ENCODE measurements at regions not wholly inside any gene's neighbourhood (a gene's known extent, or its start where the extent isn't known, plus 50 kb on each side); places are given as distances from the start of the nearest gene placed in this dataset.

- in situ Hi-C loops (cut with MboI; ENCODE audit: low sequenced_read_pairs) (no loop called here), dilution Hi-C loops (cut with HindIII; ENCODE audit: low sequenced_read_pairs, unreplicated experiment) (no loop called here), intact Hi-C loops (cut with micrococcal nuclease) (no loop called here)
- Histone ChIP-seq H2AK9ac (replicated peaks; ENCODE audit: low read depth, low read length, poor library complexity) (no peak overlapping the region), H3K27me3 (ENCODE audit: control insufficient read depth, insufficient read depth, low read length) (no peaks in the 10 kb centered on the region), H4K20me1 (ENCODE audit: insufficient read depth, low read length) (no peaks in the 10 kb centered on the region), H4K8ac (ENCODE audit: low read depth in 2 of 2, low read length in 2 of 2) (no peak overlapping the region), H4K5ac (ENCODE audit: low read depth, low read length) (no peak overlapping the region), H3K36me3 (ENCODE audit: control insufficient read depth, insufficient read depth, low read length) (no peaks in the 10 kb centered on the region), H2AK5ac (ENCODE audit: low read depth, low read length) (no peak overlapping the region), H2BK20ac (ENCODE audit: low read depth, low read length) (no peak overlapping the region), H2BK15ac (ENCODE audit: low read depth, low read length) (no peak overlapping the region), H3K79me1 (ENCODE audit: low read depth in 1 of 2, low read length in 2 of 2) (no peaks in the 10 kb centered on the region), H2AFZ (replicated peaks; ENCODE audit: low read length, poor library complexity) (no peak overlapping the region), H3K27ac (ENCODE audit: insufficient read depth, low read length) (no peak overlapping the region), H3K4me1 (ENCODE audit: control insufficient read depth, insufficient read depth, low read length) (no peaks in the 10 kb centered on the region), H4K91ac (ENCODE audit: insufficient read depth, low read depth, low read length) (no peak overlapping the region), H3K14ac (replicated peaks; ENCODE audit: low read depth, low read length) (no peak overlapping the region), H2BK5ac (ENCODE audit: low read depth, low read length, poor library complexity, severe bottlenecking) (no peak overlapping the region), H3K9me1 (ENCODE audit: insufficient read depth, low read length) (no peaks in the 10 kb centered on the region), H3K9ac (ENCODE audit: low read depth, low read length) (no peak overlapping the region), H3K18ac (ENCODE audit: low read depth, low read length) (no peak overlapping the region), H3K4me2 (ENCODE audit: low read depth, low read length) (no peak overlapping the region), H3K4ac (ENCODE audit: low read depth, low read length) (no peak overlapping the region), H3K4me3 (ENCODE audit: insufficient read depth, low read depth, low read length) (no peak overlapping the region), H2BK120ac (ENCODE audit: low read depth, low read length) (no peak overlapping the region), H3K23ac (ENCODE audit: low read depth, low read length) (no peak overlapping the region), H3K56ac (ENCODE audit: extremely low read depth, insufficient read depth, low read length) (no peak overlapping the region), H3K9me3 (ENCODE audit: control insufficient read depth, insufficient read depth, low read length) (no peaks in the 10 kb centered on the region)
- BruUV-seq (replicated peaks): no TSS peak
- TF ChIP-seq MAZ (IDR thresholded peaks at IDR 0.05; ENCODE audit: borderline replicate concordance, low read depth, low read length) (no peak), MXI1 (IDR thresholded peaks at IDR 0.05; ENCODE audit: borderline replicate concordance, low read depth, low read length) (no peak), POLR2A (IDR thresholded peaks at IDR 0.05; ENCODE audit: low read depth, low read length) (no peak), BHLHE40 (IDR thresholded peaks at IDR 0.05; ENCODE audit: low read depth, low read length) (no peak), CHD1 (IDR thresholded peaks at IDR 0.05; ENCODE audit: low read depth, low read length) (no peak), RCOR1 (IDR thresholded peaks at IDR 0.05; ENCODE audit: insufficient replicate concordance, low read length) (no peak), ELK1 (IDR thresholded peaks at IDR 0.05; ENCODE audit: borderline replicate concordance, low read depth, low read length) (no peak), USF2 (IDR thresholded peaks at IDR 0.05; ENCODE audit: low read depth, low read length) (no peak)
- TF ChIP-seq, protein P1, sequence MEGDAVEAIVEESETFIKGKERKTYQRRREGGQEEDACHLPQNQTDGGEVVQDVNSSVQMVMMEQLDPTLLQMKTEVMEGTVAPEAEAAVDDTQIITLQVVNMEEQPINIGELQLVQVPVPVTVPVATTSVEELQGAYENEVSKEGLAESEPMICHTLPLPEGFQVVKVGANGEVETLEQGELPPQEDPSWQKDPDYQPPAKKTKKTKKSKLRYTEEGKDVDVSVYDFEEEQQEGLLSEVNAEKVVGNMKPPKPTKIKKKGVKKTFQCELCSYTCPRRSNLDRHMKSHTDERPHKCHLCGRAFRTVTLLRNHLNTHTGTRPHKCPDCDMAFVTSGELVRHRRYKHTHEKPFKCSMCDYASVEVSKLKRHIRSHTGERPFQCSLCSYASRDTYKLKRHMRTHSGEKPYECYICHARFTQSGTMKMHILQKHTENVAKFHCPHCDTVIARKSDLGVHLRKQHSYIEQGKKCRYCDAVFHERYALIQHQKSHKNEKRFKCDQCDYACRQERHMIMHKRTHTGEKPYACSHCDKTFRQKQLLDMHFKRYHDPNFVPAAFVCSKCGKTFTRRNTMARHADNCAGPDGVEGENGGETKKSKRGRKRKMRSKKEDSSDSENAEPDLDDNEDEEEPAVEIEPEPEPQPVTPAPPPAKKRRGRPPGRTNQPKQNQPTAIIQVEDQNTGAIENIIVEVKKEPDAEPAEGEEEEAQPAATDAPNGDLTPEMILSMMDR (conservative IDR thresholded peaks at IDR 0.05; ENCODE audit: low read depth, low read length): no peak
- CTCF ChIA-PET: interaction anchor here (0.6 kb wide), 2 partner anchors 40 to 368 kb away, joined by 3 to 4 read pairs; no protein-coding TSS in a partner anchor
- no peak for ATAC-seq (ENCODE audit: low read depth)
- POLR2A ChIA-PET (ENCODE audit: unreplicated experiment): no interaction called here
- DNase-seq: no peak
Observed at GRCh38 chr6:23483896-23484295, 642.1 kb upstream of the NRSN1 start.
